Stomach (tissue), 4 donors: ENCODE measurements at regions not wholly inside any gene's neighbourhood (a gene's known extent, or its start where the extent isn't known, plus 50 kb on each side); places are given as distances from the start of the nearest gene placed in this dataset.

Source experiments
- EP300 ChIP-seq: sonication (generic); formaldehyde crosslinking; IDR thresholded peaks from one replicate; pipeline ENCODE4 v1.6.1; 2017; ENCODE audit warnings: antibody characterized with exemption
- POLR2A ChIP-seq, 4 donors: fragments of 450-650 bp; IDR thresholded peaks; one replicate each; pipeline ENCODE4 v1.6.1; 2016; ENCODE audit warnings: antibody characterized with exemption in 4 of 4, control low read depth in 2 of 4, mild to moderate bottlenecking in 1 of 4, moderate library complexity in 1 of 4
- POLR2AphosphoS5 ChIP-seq, 3 donors: sonication (generic); formaldehyde crosslinking; IDR thresholded peaks; one replicate each; pipeline ENCODE4 v1.6.1; 2016; ENCODE audit warnings: antibody characterized with exemption in 3 of 3
- TF ChIP-seq, protein P1 (sequence below), 7 experiments: fragments of 450-650 bp in 4 of 7; fragments of 200-600 bp in 3 of 7; sonication (generic) in 3 of 7; IDR thresholded peaks; one replicate each; pipeline ENCODE4 v1.5.1; 2016 to 2019; ENCODE audit warnings: antibody characterized with exemption in 7 of 7, control low read depth in 2 of 7, mild to moderate bottlenecking in 1 of 7

DNA sequence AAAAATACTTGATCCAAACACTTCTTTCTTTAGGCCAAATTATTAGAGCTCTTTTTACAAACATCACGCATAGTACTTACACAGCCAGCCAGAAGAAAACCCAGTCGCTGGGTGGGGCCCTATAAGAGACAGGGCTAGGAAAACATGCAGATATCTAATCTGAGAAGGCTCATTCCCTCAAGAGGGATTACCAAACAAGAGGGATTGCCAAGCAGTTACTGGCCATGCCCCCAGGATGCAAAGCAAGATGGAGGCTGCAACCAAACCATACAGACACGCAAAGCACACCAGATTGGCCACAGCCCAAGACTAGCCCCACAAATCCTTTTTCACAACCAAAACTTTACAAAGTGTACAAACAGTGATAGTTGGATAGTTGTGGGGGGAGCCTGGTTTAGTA is 1235.4 kb upstream of the GJE1 start:
- TF ChIP-seq, protein P1, sequence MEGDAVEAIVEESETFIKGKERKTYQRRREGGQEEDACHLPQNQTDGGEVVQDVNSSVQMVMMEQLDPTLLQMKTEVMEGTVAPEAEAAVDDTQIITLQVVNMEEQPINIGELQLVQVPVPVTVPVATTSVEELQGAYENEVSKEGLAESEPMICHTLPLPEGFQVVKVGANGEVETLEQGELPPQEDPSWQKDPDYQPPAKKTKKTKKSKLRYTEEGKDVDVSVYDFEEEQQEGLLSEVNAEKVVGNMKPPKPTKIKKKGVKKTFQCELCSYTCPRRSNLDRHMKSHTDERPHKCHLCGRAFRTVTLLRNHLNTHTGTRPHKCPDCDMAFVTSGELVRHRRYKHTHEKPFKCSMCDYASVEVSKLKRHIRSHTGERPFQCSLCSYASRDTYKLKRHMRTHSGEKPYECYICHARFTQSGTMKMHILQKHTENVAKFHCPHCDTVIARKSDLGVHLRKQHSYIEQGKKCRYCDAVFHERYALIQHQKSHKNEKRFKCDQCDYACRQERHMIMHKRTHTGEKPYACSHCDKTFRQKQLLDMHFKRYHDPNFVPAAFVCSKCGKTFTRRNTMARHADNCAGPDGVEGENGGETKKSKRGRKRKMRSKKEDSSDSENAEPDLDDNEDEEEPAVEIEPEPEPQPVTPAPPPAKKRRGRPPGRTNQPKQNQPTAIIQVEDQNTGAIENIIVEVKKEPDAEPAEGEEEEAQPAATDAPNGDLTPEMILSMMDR (IDR thresholded peaks at IDR 0.05), result no peak
- no peak for TF ChIP-seq POLR2A (IDR thresholded peaks at IDR 0.05)
- TF ChIP-seq POLR2AphosphoS5 (IDR thresholded peaks at IDR 0.05), result no peak
- no peak for TF ChIP-seq EP300
